PC-9 (cell line): ENCODE measurements at regions not wholly inside any gene's neighbourhood (a gene's known extent, or its start where the extent isn't known, plus 50 kb on each side); places are given as distances from the start of the nearest gene placed in this dataset.

Source experiments
- BruUV-seq: library from RNA; stranded (reverse); fragments of 400-500 nt; replicated peaks from 2 replicates; lab custom pipeline; 2021; lab: Mats Ljungman, UMichigan
- CTCF ChIA-PET: fragments of 300-600 bp; sonication (Branson Sonifier 250); formaldehyde crosslinking; loops from one replicate; lab custom pipeline; 2022; ENCODE audit warnings: antibody characterized with exemption; lab: Charles Lee
- POLR2A ChIA-PET: fragments of 300-600 bp; sonication (Branson Sonifier 250); formaldehyde crosslinking; loops from one replicate; lab custom pipeline; 2022; ENCODE audit warnings: antibody characterized with exemption; ENCODE audit not compliant: unreplicated experiment; lab: Charles Lee
- DNase-seq, 2 experiments: peaks; one replicate each; pipeline versions ENCODE4 v3.0.0 to v3.0.0-alpha.2; 2015 to 2022; ENCODE audit warnings: mixed read lengths in 1 of 2
- H2AFZ ChIP-seq: fragments of 200-600 bp; sonication (generic); 2 replicates; pipeline ENCODE4 v1.8.1; 2017; ENCODE audit warnings: antibody characterized with exemption
- H3F3A ChIP-seq: fragments of 200-600 bp; sonication (generic); 2 replicates; pipeline ENCODE4 v1.8.1; 2017; ENCODE audit warnings: antibody characterized with exemption, mild to moderate bottlenecking, low read depth; ENCODE audit not compliant: insufficient read depth
- H3K27ac ChIP-seq: fragments of 200-600 bp; sonication (generic); 2 replicates; pipeline ENCODE4 v1.6.1; 2016; ENCODE audit warnings: mixed run types
- H3K27me3 ChIP-seq: fragments of 200-600 bp; sonication (generic); 2 replicates; pipeline ENCODE4 v1.6.1; 2016; ENCODE audit warnings: low read depth, mixed run types; ENCODE audit not compliant: insufficient read depth
- H3K36me3 ChIP-seq: fragments of 200-600 bp; sonication (generic); 2 replicates; pipeline ENCODE4 v1.6.1; 2016; ENCODE audit warnings: low read depth, mixed run types
- H3K4me1 ChIP-seq: fragments of 200-600 bp; sonication (generic); replicated peaks from 2 replicates; pipeline ENCODE4 v1.6.1; 2016; ENCODE audit warnings: mixed run types; ENCODE audit not compliant: insufficient read depth
- H3K4me2 ChIP-seq: fragments of 200-600 bp; sonication (generic); 2 replicates; pipeline ENCODE4 v1.6.1; 2017; ENCODE audit warnings: mixed run types
- H3K4me3 ChIP-seq: fragments of 200-600 bp; sonication (generic); 2 replicates; pipeline ENCODE4 v1.6.1; 2016; ENCODE audit warnings: mixed run types
- H3K79me2 ChIP-seq: fragments of 200-600 bp; sonication (generic); 2 replicates; pipeline ENCODE4 v1.6.1; 2017; ENCODE audit warnings: low read depth, mixed run types
- H3K9me2 ChIP-seq: fragments of 200-600 bp; sonication (generic); 2 replicates; pipeline ENCODE4 v1.8.1; 2017; ENCODE audit warnings: mild to moderate bottlenecking; ENCODE audit not compliant: insufficient read depth
- H3K9me3 ChIP-seq: fragments of 200-600 bp; sonication (generic); 2 replicates; pipeline ENCODE4 v1.8.1; 2016; ENCODE audit warnings: low read depth; ENCODE audit not compliant: insufficient read depth
- H4K20me1 ChIP-seq: fragments of 200-600 bp; sonication (generic); 2 replicates; pipeline ENCODE4 v1.8.1; 2017; ENCODE audit not compliant: insufficient read depth
- EZH2 ChIP-seq: fragments of 200-600 bp; sonication (generic); IDR thresholded peaks from 2 replicates; pipeline ENCODE4 v1.8.0; 2017; ENCODE audit warnings: antibody characterized with exemption, low read depth
- intact Hi-C: fragments of 100-400 bp; cut with micrococcal nuclease; formaldehyde crosslinking; loops from one replicate; pipeline ENCODE4 v1.10.0; 2022; ENCODE audit not compliant: unreplicated experiment
- TF ChIP-seq, protein P1 (sequence below): fragments of 200-600 bp; sonication (generic); conservative IDR thresholded peaks from 2 replicates; pipeline ENCODE4 v1.6.1; 2017; ENCODE audit warnings: mixed run types, antibody characterized with exemption, mild to moderate bottlenecking, moderate library complexity

- TF ChIP-seq, protein P1, sequence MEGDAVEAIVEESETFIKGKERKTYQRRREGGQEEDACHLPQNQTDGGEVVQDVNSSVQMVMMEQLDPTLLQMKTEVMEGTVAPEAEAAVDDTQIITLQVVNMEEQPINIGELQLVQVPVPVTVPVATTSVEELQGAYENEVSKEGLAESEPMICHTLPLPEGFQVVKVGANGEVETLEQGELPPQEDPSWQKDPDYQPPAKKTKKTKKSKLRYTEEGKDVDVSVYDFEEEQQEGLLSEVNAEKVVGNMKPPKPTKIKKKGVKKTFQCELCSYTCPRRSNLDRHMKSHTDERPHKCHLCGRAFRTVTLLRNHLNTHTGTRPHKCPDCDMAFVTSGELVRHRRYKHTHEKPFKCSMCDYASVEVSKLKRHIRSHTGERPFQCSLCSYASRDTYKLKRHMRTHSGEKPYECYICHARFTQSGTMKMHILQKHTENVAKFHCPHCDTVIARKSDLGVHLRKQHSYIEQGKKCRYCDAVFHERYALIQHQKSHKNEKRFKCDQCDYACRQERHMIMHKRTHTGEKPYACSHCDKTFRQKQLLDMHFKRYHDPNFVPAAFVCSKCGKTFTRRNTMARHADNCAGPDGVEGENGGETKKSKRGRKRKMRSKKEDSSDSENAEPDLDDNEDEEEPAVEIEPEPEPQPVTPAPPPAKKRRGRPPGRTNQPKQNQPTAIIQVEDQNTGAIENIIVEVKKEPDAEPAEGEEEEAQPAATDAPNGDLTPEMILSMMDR = no peak
- no peak for TF ChIP-seq EZH2
- no peaks in the 10 kb centered on the region for H4K20me1 ChIP-seq
- H3K36me3 ChIP-seq = no peaks in the 10 kb centered on the region
- ChIA-PET POLR2A (no interaction called here), CTCF (no interaction called here)
- no peak for DNase-seq
- no peak overlapping the region for H3K4me3 ChIP-seq
- no peak overlapping the region for H3K4me2 ChIP-seq
- intact Hi-C loops = no loop called here
- no peaks in the 10 kb centered on the region for H3F3A ChIP-seq
- H3K79me2 ChIP-seq = no peaks in the 10 kb centered on the region
- H3K27ac ChIP-seq = no peak overlapping the region
- H3K4me1 ChIP-seq = no peaks in the 10 kb centered on the region
- H2AFZ ChIP-seq = no peak overlapping the region
- no peaks in the 10 kb centered on the region for H3K9me2 ChIP-seq
- peaks cover 64% of the 10 kb centered on the region for H3K27me3 ChIP-seq
- no peaks in the 10 kb centered on the region for H3K9me3 ChIP-seq
- BruUV-seq = no TSS peak
Observed at GRCh38 chr10:129365767-129366402, 101.2 kb upstream of the MGMT start.

- ChIA-PET CTCF (no interaction called here), POLR2A (no interaction called here)
- no TSS peak for BruUV-seq
Observed at GRCh38 chr10:129366450-129366849, 100.6 kb upstream of the MGMT start.

GRCh38 chr10:129369566-129369965, 97.5 kb upstream of the MGMT start:
- Histone ChIP-seq H3K36me3 (no peaks in the 10 kb centered on the region), H3K4me1 (no peaks in the 10 kb centered on the region), H3K27me3 (peaks cover 70% of the 10 kb centered on the region), H3K4me3 (no peak overlapping the region), H3K4me2 (no peak overlapping the region), H3K27ac (no peak overlapping the region), H3K9me3 (no peaks in the 10 kb centered on the region), H3K79me2 (no peaks in the 10 kb centered on the region), H3K9me2 (no peaks in the 10 kb centered on the region), H4K20me1 (no peaks in the 10 kb centered on the region), H3F3A (no peaks in the 10 kb centered on the region), H2AFZ (no peak overlapping the region)
- ChIA-PET CTCF (no interaction called here), POLR2A (no interaction called here)
- no peak for DNase-seq
- no peak for TF ChIP-seq EZH2
- TF ChIP-seq, protein P1 = no peak
- intact Hi-C loops = no loop called here
- no TSS peak for BruUV-seq

More at GRCh38 chr10:129366450-129366849, 100.6 kb upstream of the MGMT start:
- Histone ChIP-seq H3K36me3 (no peaks in the 10 kb centered on the region), H3K4me3 (no peak overlapping the region), H3K27ac (no peak overlapping the region), H3K27me3 (peaks cover 63% of the 10 kb centered on the region), H2AFZ (no peak overlapping the region), H3K9me3 (no peaks in the 10 kb centered on the region), H3K79me2 (no peaks in the 10 kb centered on the region), H3F3A (no peaks in the 10 kb centered on the region), H3K4me1 (no peaks in the 10 kb centered on the region), H3K9me2 (no peaks in the 10 kb centered on the region), H3K4me2 (no peak overlapping the region), H4K20me1 (no peaks in the 10 kb centered on the region)
- no peak for TF ChIP-seq EZH2
- TF ChIP-seq, protein P1 = no peak
- no peak for DNase-seq
- intact Hi-C loops = no loop called here
